Naive thymus-derived CD8-positive, alpha-beta T cell (primary cell): ENCODE measurements at regions not wholly inside any gene's neighbourhood (a gene's known extent, or its start where the extent isn't known, plus 50 kb on each side); places are given as distances from the start of the nearest gene placed in this dataset.
A peak's percentile ranks its signal among the peaks of the same experiment; 100 is the strongest.

Experiments used
- ATAC-seq, 2 donors: fragments of 150-1000 bp; cut with Tn5 transposase in 1 of 2; sonication (Bioruptor Pico), chemical (Tn5 transposase) in 1 of 2; 1 replicate in 1 of 2; 2 replicates in 1 of 2; pipeline ENCODE4 v1.10.0; 2021; ENCODE audit warnings: mild to moderate bottlenecking in 2 of 2, moderate library complexity in 2 of 2
- POLR2A ChIA-PET: fragments of 350-600 bp; sonication (Branson Sonifier 250); formaldehyde crosslinking; loops from one replicate; lab custom pipeline; 2021; ENCODE audit warnings: antibody characterized with exemption; lab: Charles Lee
- DNase-seq, 10 donors: peaks; one replicate each; pipeline versions ENCODE4 v3.0.0 to v3.0.0-alpha.2; 2020 to 2022
- H3K27ac Mint-ChIP-seq, 10 donors: one replicate each; pipeline ENCODE4 v1.8.0; 2020 to 2022; ENCODE audit warnings: mild to moderate bottlenecking in 10 of 10, mixed read lengths in 10 of 10, moderate library complexity in 4 of 10, inconsistent platforms in 1 of 10
- H3K27me3 Mint-ChIP-seq, 5 donors: one replicate each; pipeline ENCODE4 v1.8.0; 2021 to 2022; ENCODE audit warnings: mixed read lengths in 5 of 5
- H3K36me3 Mint-ChIP-seq, 3 donors: one replicate each; pipeline ENCODE4 v1.8.0; 2020 to 2022; ENCODE audit warnings: mixed read lengths in 3 of 3, mild to moderate bottlenecking in 2 of 3, inconsistent platforms in 1 of 3
- H3K4me1 Mint-ChIP-seq, 4 donors: one replicate each; pipeline ENCODE4 v1.8.0; 2021 to 2022; ENCODE audit warnings: mixed read lengths in 4 of 4
- H3K4me3 Mint-ChIP-seq, 10 donors: one replicate each; pipeline ENCODE4 v1.8.0; 2020 to 2022; ENCODE audit warnings: mild to moderate bottlenecking in 10 of 10, mixed read lengths in 10 of 10, moderate library complexity in 6 of 10, inconsistent platforms in 1 of 10
- H3K9me3 Mint-ChIP-seq, 9 donors: one replicate each; pipeline ENCODE4 v1.8.0; 2020 to 2022; ENCODE audit warnings: mixed read lengths in 9 of 9, mild to moderate bottlenecking in 3 of 9, inconsistent platforms in 1 of 9, moderate library complexity in 1 of 9

DNA sequence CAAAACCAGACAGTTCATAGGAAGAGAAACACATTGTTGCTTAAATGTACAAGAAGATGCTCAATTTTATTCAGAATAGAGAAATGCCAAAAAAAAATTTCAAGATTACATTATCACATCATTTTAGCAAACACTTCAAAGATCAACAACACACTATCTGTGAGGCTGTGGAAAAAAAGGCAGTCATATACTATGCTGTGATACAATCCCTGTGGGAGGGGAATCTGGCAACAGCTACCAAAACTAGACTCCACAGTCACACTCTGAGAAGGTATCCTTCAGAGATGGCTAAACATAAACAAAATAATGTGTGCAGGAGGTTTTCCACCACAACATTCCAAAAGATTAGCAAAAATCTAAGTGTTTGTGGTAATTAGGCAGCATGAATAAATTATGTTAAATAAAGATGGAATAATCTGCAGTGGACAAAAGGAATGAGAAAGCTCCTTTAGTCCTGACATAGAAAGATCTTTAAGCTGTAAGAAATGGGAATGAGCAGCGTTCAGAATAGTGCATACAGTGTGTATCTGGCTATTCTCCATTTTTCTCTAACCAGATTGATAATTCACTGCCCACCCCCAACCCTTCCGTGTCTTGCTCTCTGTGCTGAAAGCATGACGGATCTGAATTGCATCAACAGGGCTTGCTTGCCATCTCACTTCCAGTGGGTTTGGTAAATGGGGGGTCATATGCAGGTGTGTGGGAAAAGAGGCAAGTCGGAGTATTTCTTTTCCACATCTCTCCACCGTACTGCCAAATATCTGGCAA lies 329.6 kb downstream of the MBD2 start:
- H3K4me3 Mint-ChIP-seq, result no peak overlapping the region

DNA sequence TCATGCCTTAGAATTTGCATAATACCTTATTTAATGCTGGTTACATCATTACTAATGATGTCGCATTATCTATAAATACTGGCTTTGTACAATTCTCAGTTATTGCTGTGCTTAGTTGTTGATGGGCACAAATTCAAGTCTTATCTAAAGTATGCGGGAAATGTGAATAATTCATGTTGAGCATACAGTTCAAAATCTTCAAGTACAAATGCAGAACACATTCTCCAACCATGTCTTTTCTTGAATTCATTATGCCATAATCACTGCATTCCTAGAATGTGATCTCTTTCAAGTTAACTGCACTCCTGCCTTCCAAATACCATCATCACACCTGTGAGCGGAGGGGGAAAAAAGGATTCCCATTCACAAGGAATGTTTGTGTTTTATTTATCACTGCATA lies 337.0 kb downstream of the MBD2 start:
- H3K27ac Mint-ChIP-seq, result no peak overlapping the region
- no peaks in the 10 kb centered on the region for H3K36me3 Mint-ChIP-seq
- H3K27me3 Mint-ChIP-seq, result peaks cover 0 to 9% (median 4%) of the 10 kb centered on the region in 5 donors
- DNase-seq (no peak), ATAC-seq (no peak)
- POLR2A ChIA-PET, result no interaction called here
- H3K4me3 Mint-ChIP-seq, result no peak overlapping the region
- H3K4me1 Mint-ChIP-seq, result no peaks in the 10 kb centered on the region
- H3K9me3 Mint-ChIP-seq, result peaks cover 0 to 9% (median 0%) of the 10 kb centered on the region in 9 donors

More for the DNA sequence above, 329.6 kb downstream of the MBD2 start:
- DNase-seq (no peak), ATAC-seq (no peak)
- Mint-ChIP-seq H3K9me3 (peaks cover 0 to 5% (median 0%) of the 10 kb centered on the region in 9 donors), H3K4me1 (no peaks in the 10 kb centered on the region), H3K27ac (no peak overlapping the region), H3K27me3 (peaks cover 0 to 7% (median 3%) of the 10 kb centered on the region in 5 donors), H3K36me3 (no peaks in the 10 kb centered on the region)
- POLR2A ChIA-PET, result no interaction called here

DNA sequence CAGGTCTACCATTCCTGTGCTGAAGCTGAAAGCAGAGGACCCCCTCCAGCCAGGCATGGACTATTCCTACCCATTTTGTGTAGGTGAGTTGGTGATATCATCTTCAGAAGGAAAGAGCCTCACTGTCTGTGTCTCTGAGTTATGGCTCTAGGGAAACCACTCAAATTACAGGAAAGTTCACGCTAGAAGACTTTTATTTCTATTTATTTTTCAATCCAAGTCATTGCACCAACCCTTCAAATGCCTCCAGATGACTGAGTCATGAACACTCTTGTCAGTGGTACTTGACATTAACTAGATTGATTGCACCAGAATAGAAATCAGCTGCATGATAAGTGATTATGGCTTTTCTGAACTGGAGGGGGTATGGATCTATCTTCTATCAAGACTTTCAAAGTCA lies 338.4 kb downstream of the MBD2 start:
- H3K36me3 Mint-ChIP-seq, result no peaks in the 10 kb centered on the region
- DNase-seq (no peak), ATAC-seq (no peak)
- POLR2A ChIA-PET, result no interaction called here
- H3K27me3 Mint-ChIP-seq, result peaks cover 0 to 9% (median 4%) of the 10 kb centered on the region in 5 donors
- H3K4me3 Mint-ChIP-seq, result no peak overlapping the region
- H3K9me3 Mint-ChIP-seq, result peaks cover 0 to 9% (median 2%) of the 10 kb centered on the region in 9 donors
- H3K27ac Mint-ChIP-seq, result no peak overlapping the region
- no peaks in the 10 kb centered on the region for H3K4me1 Mint-ChIP-seq

DNA sequence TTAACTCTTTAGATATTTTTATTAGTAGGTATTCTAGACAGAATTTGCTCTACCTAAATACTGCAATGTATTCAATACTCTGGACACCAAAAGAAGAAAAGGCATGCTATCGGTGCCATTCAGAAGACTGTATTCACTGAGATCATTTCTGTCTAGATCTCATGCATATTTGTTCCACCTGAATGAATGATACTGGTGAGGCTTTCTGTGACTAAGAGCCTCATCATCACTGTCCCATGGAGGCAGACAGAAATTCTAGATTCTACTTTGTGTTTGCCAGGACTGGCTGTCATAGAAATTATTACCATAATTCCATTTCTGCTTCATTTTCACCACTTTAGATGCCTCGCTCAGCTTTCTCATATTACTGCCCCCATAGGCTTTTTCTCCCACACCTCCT lies 340.7 kb downstream of the MBD2 start:
- DNase-seq, result no peak
- POLR2A ChIA-PET, result no interaction called here
- Mint-ChIP-seq H3K9me3 (peaks cover 0 to 26% (median 2%) of the 10 kb centered on the region in 9 donors), H3K36me3 (no peaks in the 10 kb centered on the region), H3K4me3 (no peak overlapping the region), H3K27ac (no peak overlapping the region), H3K27me3 (peaks cover 0 to 8% (median 1%) of the 10 kb centered on the region in 5 donors), H3K4me1 (no peaks in the 10 kb centered on the region)
- no peak for ATAC-seq

DNA sequence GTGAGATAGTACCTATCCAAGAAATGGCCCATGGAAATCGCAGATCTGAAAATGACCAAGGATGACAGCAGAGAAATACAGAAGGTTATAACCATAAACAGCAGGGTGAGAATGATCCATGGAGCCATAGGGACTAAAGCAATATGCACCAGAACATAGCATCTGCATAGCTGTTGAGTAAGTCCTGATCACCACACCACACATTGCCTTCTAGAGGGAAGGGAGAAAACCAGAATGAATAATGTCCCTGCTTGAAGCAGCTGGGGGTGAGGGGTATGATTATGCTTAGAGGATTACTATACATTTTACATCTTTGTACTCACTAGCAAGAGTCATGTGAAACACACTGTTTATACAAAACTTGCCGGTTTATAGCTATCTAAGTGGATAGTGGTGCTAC lies 350.4 kb downstream of the MBD2 start:
- Mint-ChIP-seq H3K36me3 (no peaks in the 10 kb centered on the region), H3K4me1 (no peaks in the 10 kb centered on the region), H3K27ac (no peak overlapping the region), H3K4me3 (no peak overlapping the region), H3K9me3 (peaks cover 0 to 17% (median 2%) of the 10 kb centered on the region in 9 donors), H3K27me3 (no peaks in the 10 kb centered on the region)
- ATAC-seq (no peak), DNase-seq (no peak)
- POLR2A ChIA-PET, result no interaction called here

DNA sequence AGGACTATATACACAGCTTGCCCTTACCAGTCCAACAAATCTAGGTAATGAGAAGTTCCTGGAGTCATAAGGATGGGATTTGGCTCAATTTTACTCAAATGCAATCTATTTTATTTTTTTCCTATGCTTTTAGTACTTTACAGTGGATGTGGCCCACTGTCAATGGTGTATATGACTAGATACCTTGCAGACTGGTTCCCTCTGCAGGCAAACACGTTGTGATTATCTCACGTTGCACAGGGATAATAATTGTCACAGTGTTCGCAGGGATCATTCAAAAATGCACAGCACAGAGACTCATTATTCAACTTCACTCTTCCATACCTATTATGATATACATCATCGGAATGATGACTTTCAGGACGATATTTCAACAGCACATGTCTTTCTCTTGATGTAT lies 359.7 kb downstream of the MBD2 start:
- POLR2A ChIA-PET, result no interaction called here
- peaks cover 0 to 9% (median 0%) of the 10 kb centered on the region in 9 donors for H3K9me3 Mint-ChIP-seq
- no peak for DNase-seq
- no peaks in the 10 kb centered on the region for H3K4me1 Mint-ChIP-seq
- H3K27me3 Mint-ChIP-seq, result no peaks in the 10 kb centered on the region
- no peak overlapping the region for H3K4me3 Mint-ChIP-seq
- no peak overlapping the region for H3K27ac Mint-ChIP-seq
- ATAC-seq, result no peak
- H3K36me3 Mint-ChIP-seq, result no peaks in the 10 kb centered on the region

DNA sequence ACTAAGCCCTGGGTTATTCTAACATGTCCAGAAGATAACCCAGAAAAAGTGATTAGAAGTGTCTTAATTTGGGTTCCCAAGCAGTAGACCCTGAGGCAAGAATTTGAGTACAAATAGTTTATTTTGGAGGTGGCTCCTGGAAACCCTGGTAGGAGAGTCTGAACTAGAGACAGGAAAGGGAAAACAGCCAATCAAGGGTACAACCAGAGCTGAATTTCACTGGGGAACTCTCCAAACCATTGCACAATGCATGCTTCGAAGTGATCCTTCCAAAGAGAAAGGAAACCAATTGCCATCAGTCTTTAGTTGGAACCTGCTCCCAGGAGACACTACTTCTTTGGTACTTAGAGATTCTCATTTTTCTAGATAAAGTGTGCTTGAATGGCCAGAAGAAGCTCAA lies 361.5 kb downstream of the MBD2 start:
- no peak overlapping the region for H3K27ac Mint-ChIP-seq
- H3K4me3 Mint-ChIP-seq, result no peak overlapping the region
- no peak for DNase-seq
- no peaks in the 10 kb centered on the region for H3K4me1 Mint-ChIP-seq
- peaks cover 0 to 9% (median 0%) of the 10 kb centered on the region in 9 donors for H3K9me3 Mint-ChIP-seq
- POLR2A ChIA-PET, result no interaction called here
- no peaks in the 10 kb centered on the region for H3K36me3 Mint-ChIP-seq
- H3K27me3 Mint-ChIP-seq, result no peaks in the 10 kb centered on the region
- ATAC-seq, result no peak

DNA sequence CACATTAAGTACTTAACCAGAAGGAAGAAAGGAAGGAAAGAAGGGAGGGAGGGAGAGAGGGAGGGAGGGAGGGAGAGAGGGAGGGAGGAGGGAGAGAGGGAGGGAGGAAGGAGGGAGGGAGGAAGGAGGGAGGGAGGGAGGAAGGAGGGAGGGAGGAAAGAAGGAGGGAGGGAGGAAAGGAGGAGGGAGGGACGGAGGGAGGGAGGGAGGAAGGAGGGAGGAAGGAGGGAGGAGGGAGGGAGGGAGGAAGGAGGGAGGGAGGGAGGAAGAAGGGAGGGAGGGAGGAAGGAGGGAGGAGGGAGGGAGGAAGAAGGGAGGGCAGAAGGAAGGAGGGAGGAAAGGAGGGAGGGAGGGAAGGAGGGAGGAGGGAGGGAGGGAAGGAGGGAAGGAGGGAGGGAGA lies 363.3 kb downstream of the MBD2 start:
- Mint-ChIP-seq H3K36me3 (no peaks in the 10 kb centered on the region), H3K27ac (no peak overlapping the region), H3K9me3 (peaks cover 0 to 2% (median 0%) of the 10 kb centered on the region in 9 donors), H3K27me3 (no peaks in the 10 kb centered on the region), H3K4me3 (no peak overlapping the region), H3K4me1 (no peaks in the 10 kb centered on the region)
- POLR2A ChIA-PET, result no interaction called here
- ATAC-seq, result no peak
- no peak for DNase-seq

DNA sequence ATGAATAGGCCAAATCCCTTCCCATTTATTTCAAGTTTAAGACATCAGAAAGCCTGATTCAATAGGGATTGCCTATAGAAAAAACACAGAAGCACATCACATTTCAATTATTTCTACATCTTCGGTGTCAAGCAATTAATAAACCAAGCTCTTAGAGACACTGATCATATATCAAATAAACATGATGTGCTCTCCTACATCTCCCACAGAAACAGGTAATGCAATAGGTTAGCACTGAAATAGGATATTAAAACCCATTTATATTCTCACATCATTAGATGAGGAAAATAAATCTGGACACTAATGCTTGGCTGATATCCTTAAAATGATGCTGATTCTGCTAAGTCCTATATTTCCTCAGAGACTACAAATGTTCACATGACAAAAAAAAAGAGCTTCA lies 364.7 kb downstream of the MBD2 start:
- no peaks in the 10 kb centered on the region for H3K27me3 Mint-ChIP-seq
- no peaks in the 10 kb centered on the region for H3K4me1 Mint-ChIP-seq
- ATAC-seq, result no peak
- no peak overlapping the region for H3K27ac Mint-ChIP-seq
- POLR2A ChIA-PET, result no interaction called here
- DNase-seq, result no peak
- no peaks in the 10 kb centered on the region for H3K36me3 Mint-ChIP-seq
- peaks cover 0 to 3% (median 0%) of the 10 kb centered on the region in 9 donors for H3K9me3 Mint-ChIP-seq
- no peak overlapping the region for H3K4me3 Mint-ChIP-seq

DNA sequence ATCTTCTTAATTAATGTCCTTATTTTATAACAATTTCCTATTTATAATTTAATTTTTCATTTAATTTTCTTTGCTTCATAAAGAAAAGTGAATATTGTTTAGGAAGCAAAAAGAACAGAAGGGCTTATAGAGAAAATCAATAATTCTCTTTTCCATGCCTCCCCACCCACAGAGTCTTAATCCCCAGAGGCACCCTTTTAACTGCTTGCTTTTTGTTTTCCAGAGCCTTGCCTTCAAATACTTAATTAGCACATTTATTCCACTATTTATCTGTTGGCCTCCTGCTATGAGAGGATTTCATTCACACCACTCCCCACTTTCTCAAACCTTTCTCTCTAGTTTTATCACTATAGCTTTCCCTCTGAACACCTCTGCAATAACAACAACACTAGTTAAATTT lies 373.6 kb downstream of the MBD2 start:
- no peak for ATAC-seq

DNA sequence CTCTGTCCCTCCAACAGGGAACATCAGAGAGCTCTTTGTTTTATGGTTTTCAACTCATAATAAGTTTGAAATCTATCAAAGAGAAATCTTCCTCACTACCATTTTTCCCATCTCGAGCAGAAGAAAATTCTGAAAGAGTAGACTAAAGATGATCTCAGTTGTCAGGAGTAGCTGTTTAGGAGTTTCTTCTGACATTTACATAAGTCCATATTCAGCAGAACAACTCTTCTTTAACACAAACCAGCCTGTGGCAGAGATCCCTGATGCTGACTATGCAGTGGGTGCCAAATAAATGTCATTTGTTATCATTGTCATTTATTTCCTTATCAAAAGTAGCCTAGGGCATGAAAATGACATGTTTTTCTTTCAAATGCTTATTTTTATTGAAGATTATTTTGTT lies 380.7 kb downstream of the MBD2 start:
- ATAC-seq (no peak), DNase-seq (no peak)
- no peak overlapping the region for H3K4me3 Mint-ChIP-seq
- H3K9me3 Mint-ChIP-seq, result peaks cover 3 to 27% (median 5%) of the 10 kb centered on the region in 9 donors
- H3K27ac Mint-ChIP-seq, result no peak overlapping the region
- no peaks in the 10 kb centered on the region for H3K27me3 Mint-ChIP-seq
- no peaks in the 10 kb centered on the region for H3K4me1 Mint-ChIP-seq
- no peaks in the 10 kb centered on the region for H3K36me3 Mint-ChIP-seq
- POLR2A ChIA-PET, result no interaction called here

More for the DNA sequence above, 373.6 kb downstream of the MBD2 start:
- Mint-ChIP-seq H3K4me3 (no peak overlapping the region), H3K4me1 (no peaks in the 10 kb centered on the region), H3K27me3 (peaks cover 0 to 25% (median 8%) of the 10 kb centered on the region in 5 donors), H3K36me3 (peaks cover 0 to 8% (median 0%) of the 10 kb centered on the region in 3 donors), H3K27ac (peak overlapping the region in 2 of 10 donors; percentile 45), H3K9me3 (peaks cover 0 to 42% (median 4%) of the 10 kb centered on the region in 9 donors)
- POLR2A ChIA-PET, result no interaction called here
- DNase-seq, result no peak

DNA sequence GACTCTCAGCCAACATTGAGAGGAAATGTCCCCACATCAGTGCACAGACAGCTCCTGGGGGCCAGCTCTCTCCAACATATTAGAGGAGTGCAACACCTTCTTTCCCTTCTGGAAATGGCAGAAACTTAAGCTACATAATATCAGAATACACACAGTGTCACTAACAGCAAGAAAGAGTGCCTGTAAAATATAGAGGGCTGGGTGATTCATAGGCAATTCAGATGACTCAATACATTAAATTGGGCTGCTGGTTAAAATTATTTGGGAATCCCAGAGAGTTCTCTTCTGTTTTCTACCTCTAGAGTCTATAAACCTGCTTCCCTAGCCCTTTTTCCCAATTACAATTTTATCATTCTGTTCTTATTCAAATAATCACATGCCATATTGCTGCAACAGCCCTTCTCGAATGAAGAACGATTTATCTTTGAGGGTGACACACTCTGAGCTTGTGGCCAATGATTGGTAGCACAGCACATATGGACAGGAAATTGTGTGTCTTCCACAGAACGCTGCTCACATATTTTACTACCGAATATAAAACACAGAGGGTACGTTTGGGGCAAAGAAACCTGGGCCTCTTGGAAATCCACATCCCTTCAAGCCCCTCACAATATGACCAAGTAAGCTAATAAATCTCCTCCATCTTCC lies 381.2 kb downstream of the MBD2 start:
- DNase-seq, result no peak
- Mint-ChIP-seq H3K27me3 (no peaks in the 10 kb centered on the region), H3K36me3 (no peaks in the 10 kb centered on the region), H3K4me3 (no peak overlapping the region), H3K9me3 (peaks cover 3 to 27% (median 5%) of the 10 kb centered on the region in 9 donors), H3K27ac (no peak overlapping the region), H3K4me1 (no peaks in the 10 kb centered on the region)
- ATAC-seq, result no peak
- POLR2A ChIA-PET, result no interaction called here

DNA sequence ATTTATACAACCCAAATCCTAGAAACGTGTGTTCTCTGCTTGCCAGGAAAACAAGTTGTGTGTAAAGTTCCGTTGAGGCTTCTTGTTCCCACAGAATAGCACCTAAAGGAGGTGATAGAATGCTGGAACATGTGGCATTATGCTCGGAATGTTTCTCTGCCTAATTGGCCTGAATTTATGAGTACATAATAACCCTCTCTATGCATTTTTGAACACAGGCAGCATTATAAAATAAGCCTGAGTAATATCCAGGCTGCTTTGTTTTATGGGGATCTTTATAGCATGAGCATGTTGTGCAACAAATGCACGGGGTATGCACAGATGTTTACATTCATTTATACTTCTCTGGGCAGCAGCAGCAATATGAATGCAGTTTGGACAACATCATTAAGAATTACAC lies 385.7 kb downstream of the MBD2 start:
- POLR2A ChIA-PET, result no interaction called here
- ATAC-seq (no peak), DNase-seq (no peak)
- Mint-ChIP-seq H3K27ac (no peak overlapping the region), H3K4me3 (no peak overlapping the region), H3K4me1 (no peaks in the 10 kb centered on the region), H3K36me3 (peaks cover 0 to 9% (median 0%) of the 10 kb centered on the region in 3 donors), H3K27me3 (no peaks in the 10 kb centered on the region), H3K9me3 (peaks cover 0 to 28% (median 11%) of the 10 kb centered on the region in 9 donors)
